ENCODE measurements at regions not wholly inside any gene's neighbourhood (a gene's known extent, or its start where the extent isn't known, plus 50 kb on each side); places are given as distances from the start of the nearest gene placed in this dataset.

- in situ Hi-C loops (cut with MboI; ENCODE audit: low pct_unique_long_range_greater_than_20kb, low sequenced_read_pairs, unreplicated experiment), result no loop called here
- DNase-seq (ENCODE audit: low spot score), result no peak
- TF ChIP-seq, protein P1, sequence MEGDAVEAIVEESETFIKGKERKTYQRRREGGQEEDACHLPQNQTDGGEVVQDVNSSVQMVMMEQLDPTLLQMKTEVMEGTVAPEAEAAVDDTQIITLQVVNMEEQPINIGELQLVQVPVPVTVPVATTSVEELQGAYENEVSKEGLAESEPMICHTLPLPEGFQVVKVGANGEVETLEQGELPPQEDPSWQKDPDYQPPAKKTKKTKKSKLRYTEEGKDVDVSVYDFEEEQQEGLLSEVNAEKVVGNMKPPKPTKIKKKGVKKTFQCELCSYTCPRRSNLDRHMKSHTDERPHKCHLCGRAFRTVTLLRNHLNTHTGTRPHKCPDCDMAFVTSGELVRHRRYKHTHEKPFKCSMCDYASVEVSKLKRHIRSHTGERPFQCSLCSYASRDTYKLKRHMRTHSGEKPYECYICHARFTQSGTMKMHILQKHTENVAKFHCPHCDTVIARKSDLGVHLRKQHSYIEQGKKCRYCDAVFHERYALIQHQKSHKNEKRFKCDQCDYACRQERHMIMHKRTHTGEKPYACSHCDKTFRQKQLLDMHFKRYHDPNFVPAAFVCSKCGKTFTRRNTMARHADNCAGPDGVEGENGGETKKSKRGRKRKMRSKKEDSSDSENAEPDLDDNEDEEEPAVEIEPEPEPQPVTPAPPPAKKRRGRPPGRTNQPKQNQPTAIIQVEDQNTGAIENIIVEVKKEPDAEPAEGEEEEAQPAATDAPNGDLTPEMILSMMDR (IDR thresholded peaks at IDR 0.05; ENCODE audit: extremely low read depth, insufficient read depth, missing control alignments), result no peak
Observed at GRCh38 chr9:107899961-107900330, 410.4 kb upstream of the KLF4 start.

DNA sequence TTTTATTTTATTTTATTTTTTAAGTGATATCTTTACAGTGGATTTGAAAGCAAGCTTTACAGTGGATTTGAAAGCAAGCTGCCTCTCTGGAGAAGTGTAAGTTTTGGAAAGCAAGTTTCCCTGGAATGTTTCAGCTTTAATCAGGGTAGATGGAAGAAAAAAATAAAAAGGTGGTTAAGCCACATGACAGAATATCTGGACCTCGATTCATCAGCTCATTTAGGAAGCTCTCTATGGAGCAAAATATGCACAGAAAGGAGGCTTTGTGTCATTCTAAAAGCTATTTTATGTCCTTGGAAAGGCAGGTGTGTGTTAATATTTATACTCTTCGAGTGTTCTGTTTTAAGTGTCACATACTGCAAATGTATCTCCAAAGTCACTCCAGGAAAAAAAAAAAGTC is 409.2 kb upstream of the KLF4 start:
- TF ChIP-seq, protein P1 (IDR thresholded peaks at IDR 0.05; ENCODE audit: extremely low read depth, insufficient read depth, missing control alignments), result no peak
- in situ Hi-C loops (cut with MboI; ENCODE audit: low pct_unique_long_range_greater_than_20kb, low sequenced_read_pairs, unreplicated experiment), result no loop called here
- no peak for DNase-seq (ENCODE audit: low spot score)

DNA sequence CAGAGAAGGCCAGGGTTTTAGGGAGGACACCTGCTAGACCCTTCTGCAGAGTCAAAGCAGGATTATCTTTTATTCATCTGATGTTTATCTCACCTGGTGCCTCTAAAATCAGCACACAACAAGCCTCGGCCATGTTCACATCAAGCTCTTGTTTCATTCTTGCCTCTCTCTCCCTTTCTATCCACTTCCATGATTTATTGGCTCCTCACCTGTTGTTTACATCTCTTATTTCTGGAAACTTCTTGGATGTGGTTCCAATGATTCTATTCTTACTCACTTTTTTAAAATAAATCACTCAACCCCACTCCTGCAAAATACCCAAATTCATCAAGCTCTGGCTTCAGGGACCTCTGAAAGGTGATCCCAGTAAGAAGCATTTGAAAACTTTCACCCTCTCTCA is 407.0 kb upstream of the KLF4 start:
- TF ChIP-seq, protein P1 (IDR thresholded peaks at IDR 0.05; ENCODE audit: extremely low read depth, insufficient read depth, missing control alignments), result no peak
- DNase-seq (ENCODE audit: low spot score), result no peak
- in situ Hi-C loops (cut with MboI; ENCODE audit: low pct_unique_long_range_greater_than_20kb, low sequenced_read_pairs, unreplicated experiment), result no loop called here

DNA sequence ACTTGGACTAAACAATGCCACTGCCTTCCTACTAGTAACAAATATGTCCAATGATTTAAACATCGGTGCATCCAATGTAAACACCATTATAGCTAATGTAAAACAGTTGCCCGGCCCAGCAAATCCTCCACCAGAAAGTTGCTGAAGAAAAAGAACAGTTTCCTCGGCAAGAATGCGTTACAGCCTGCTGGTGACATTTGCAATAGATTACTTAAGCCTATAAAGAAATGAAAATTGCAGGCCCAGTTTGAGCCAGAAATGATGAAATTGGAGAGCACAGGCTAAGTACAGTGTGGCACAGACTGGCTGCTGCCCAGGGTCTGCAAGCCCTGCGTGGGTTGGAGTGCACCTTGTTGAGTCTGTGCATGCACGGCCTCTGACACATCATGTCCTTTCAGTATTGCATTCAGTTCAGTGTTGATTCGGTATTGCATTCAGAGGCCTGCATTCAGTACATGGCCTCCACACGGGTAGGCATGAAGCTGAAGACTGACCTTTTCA is 406.0 kb upstream of the KLF4 start:
- in situ Hi-C loops (cut with MboI; ENCODE audit: low pct_unique_long_range_greater_than_20kb, low sequenced_read_pairs, unreplicated experiment), result no loop called here

GRCh38 chr9:107894572-107895261 is 405.1 kb upstream of the KLF4 start:
- no peak for DNase-seq (ENCODE audit: low spot score)
- in situ Hi-C loops (cut with MboI; ENCODE audit: low pct_unique_long_range_greater_than_20kb, low sequenced_read_pairs, unreplicated experiment), result no loop called here
- TF ChIP-seq, protein P1 (IDR thresholded peaks at IDR 0.05; ENCODE audit: extremely low read depth, insufficient read depth, missing control alignments), result no peak

More for the DNA sequence above, 406.0 kb upstream of the KLF4 start:
- DNase-seq (ENCODE audit: low spot score), result no peak
- TF ChIP-seq, protein P1 (IDR thresholded peaks at IDR 0.05; ENCODE audit: extremely low read depth, insufficient read depth, missing control alignments), result no peak

DNA sequence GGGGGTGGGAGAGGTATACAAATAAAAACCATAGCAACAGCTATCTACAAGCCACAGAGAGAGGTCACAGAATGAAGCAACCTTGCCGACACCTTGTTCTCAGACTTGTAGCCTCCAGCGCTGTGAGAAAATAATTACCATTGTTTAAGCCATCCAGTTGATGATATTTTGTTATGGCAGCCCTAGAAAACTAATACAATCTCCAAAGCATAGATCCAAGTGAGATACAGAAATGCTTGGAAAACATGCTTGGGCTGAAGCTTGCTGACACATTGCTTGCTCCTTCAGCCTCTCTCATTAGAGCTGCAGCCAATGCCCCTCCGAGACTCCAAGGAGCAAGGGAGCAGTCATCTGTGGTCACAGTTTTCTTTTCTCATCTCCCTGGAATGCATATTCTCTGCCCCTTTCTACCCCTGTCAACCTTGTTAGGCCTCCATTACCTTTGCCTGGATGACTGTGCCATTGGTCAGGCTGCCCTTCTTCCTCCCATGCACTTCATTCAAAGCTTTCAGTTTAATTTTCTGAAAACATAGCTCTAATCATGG is 401.4 kb upstream of the KLF4 start:
- TF ChIP-seq, protein P1 (IDR thresholded peaks at IDR 0.05; ENCODE audit: extremely low read depth, insufficient read depth, missing control alignments), result no peak

More for the DNA sequence above, 401.4 kb upstream of the KLF4 start:
- no peak for DNase-seq (ENCODE audit: low spot score)
- in situ Hi-C loops (cut with MboI; ENCODE audit: low pct_unique_long_range_greater_than_20kb, low sequenced_read_pairs, unreplicated experiment), result no loop called here
